Ureter (tissue), 1 donor: ENCODE measurements at regions not wholly inside any gene's neighbourhood (a gene's known extent, or its start where the extent isn't known, plus 50 kb on each side); places are given as distances from the start of the nearest gene placed in this dataset.
"Not testable (repeated sequence)": the region's sequence is repeated elsewhere in the genome, so short reads cannot be mapped to it uniquely, and the experiment has no call there.

ENCODE experiments used
- DNase-seq: peaks from one replicate; pipeline ENCODE4 v3.0.0-alpha.2; 2020; ENCODE audit warnings: low spot score
- donor health status: DM: yes; HTN: yes; CAD: no.

DNA sequence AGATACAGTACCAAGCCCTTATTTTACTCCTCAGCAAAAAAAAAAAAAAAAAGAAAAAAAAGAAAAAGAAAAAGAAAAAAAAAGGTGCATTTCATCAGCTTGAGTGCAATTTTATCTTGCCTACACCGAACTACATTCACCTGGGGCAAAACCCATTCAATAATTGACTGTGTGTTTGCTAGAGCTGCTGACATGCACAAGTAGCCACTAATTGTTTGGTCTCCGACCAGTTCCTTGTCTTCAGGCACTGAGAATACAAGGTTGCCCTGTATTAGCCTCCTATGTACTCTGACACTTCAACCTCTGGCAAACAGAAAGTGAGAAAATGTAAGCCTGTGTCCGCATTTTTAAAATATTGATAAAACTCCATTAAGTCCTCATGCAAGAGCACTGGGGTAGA lies 1579.4 kb upstream of the LRRTM3 start:
- no peak for DNase-seq

DNA sequence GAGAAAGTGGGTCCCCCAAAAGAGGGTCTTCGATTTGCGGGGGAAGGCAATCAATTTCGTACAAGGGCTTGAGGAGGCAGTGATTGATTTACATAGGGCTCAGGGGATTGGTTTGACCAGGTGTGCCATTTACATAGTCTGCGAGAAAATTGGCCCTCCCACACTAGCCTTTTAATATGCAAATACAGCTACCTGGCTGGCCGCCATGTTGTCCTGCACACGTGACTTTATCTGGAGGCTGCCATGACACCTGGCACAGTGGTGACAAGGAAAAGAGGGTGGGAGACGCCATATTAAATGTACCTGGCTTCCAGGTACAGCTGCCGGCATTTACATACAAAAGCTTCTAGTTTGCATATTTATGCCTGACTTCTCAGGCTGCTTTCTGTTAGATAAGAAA lies 1577.2 kb upstream of the LRRTM3 start:
- DNase-seq = no peak

DNA sequence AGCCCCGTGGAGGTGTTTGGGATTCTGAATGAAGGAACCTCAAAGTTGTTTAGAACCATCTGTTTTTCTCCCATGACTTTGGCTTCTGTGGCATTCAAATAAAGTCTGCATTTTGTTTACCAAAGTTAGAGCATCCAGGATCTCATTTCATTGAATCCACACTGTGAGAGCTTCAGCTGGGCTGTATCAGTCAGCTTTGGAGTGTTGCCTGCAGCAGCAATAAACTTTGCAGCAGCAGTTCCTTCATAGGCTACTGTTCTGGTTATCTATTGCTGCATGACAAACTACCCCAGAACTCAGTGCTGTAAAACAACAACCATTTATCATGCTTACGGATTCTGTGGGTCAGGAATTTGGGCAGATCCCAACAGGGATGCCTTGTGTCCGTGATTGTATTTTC lies 1575.2 kb upstream of the LRRTM3 start:
- DNase-seq = no peak

DNA sequence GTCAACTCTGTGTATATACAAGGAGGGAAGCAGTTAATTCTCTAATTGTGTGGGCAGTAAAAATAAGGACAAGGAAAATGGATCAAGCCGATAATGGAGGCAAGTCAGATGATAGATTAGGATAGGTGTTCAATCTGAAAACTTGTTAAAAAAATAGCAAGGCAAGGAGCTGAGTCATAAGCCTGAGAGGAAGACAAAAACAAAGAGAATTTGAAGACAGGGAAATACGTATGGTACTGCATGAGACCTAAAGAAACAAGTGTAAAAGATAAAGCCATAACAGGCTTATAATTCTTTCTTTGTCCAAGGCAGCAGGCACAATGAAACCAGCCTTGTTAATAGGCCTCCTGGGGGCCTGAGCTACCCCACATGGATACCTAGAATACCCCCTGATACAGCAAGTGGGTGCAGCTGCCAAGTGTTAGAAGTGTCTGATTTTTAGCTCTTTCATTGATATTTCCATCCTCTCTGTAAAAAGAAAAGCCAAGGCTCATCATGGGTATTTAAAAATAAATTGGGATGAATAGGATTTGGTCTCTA lies 1570.6 kb upstream of the LRRTM3 start:
- no peak for DNase-seq

DNA sequence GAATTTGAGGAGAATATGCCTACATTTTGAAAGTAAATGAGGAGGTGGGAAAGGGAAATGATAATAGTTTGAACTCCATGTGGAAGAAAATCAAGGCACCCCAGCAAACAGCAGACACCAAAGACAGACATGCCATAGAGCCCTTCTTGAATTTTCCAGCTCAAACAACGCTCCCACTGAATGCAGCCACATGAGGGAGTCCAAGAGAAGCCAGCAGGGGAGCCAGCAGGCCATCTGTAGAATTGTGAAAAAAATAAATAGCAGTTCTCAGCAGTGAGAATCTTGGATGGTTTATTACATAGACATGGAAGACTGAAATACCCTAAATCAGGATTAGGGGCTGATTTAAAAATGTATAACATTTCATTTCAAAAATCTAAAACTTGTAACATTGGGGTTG lies 1567.3 kb upstream of the LRRTM3 start:
- no peak for DNase-seq

DNA sequence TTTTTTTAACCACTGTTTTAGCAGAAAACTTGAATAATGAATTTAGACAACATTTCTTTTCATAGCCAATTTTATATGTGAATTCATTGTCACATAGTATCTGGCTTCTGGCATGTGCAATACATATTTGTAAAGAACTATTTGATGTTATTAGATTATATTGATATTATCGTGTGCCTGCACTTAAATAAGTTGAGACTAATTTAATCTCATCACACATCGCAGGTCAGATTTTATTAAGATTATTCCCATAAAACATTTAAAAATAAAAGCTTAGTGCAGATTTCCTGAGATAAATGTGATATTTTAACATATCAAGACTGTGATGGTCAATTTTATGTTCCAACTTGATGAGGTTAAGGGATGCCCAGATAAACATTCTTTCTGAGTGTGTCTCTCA lies 1565.3 kb upstream of the LRRTM3 start:
- no peak for DNase-seq

DNA sequence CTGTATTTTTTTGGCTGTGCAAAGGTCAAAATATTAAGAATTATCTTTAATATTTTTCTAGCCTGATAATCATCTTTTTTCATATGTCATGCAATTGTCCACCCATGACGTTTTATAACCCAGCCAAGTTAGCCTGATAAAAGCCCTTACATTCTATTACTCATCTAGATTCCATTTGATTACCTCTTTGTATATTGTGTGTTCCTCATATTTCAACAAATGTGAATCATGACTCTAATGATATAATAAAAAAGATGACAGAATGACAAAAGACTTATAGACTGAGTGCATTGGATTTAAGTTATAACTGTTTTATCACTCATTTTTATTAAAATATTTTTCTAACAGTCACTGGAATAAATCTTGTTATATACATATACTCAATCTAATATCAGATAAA lies 1560.0 kb upstream of the LRRTM3 start:
- DNase-seq = no peak

DNA sequence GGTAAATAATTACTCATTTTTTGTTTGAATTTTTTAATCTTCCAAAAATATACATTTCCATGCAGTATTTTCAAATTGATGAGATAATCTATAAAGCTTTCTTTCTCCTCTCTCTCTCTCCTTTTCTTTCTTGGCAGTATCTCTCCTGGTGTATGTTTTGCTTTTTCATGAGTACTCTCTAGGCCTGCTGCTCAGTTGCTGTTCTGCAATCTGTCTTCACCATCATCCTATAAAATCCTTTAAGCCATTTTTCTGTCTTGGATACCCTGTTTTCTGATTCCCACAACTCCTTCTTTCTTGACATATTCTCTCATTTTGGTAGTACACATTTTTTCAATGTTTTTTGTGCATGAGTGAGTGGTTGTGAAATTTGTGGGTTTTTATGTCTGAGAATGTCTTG lies 1558.1 kb upstream of the LRRTM3 start:
- DNase-seq = no peak

DNA sequence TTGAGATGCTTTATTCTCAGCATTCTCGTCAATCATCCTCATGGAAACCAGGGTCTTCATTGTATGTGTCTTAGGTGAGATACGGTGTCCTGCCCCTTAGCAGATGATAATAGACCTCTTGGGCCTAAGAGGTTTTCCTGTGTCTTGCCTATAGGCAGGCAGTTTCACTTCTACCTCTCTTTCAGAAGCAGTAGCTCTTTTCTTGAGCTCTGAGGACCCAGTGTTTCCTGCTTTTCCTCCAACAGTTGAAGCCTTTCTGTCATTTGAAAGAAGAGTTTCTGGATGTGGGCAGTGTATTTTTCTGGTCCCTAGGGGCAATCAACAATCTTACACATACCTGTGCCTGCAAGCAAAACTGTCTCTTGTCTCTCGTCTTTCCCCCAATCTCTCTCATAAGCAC lies 1550.3 kb upstream of the LRRTM3 start:
- DNase-seq = no peak

DNA sequence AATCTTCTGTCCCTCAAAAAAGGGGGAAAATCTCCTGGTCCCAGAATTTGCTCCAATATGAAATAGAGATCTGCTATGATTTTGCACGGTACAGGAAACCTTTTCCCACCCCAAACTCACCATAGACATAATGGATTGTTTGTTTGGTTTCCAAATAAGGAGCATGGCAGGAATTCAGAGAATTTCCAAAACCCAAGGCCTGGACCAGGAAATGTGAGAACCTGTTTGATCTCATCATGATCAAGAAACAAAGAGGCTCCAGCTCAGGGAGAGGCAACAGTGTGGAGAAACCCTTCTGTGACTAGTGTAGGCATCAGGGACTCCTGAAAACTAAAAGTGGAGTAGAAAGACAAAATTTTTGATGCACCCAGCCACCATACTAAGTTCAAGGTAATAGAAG lies 1548.1 kb upstream of the LRRTM3 start:
- DNase-seq = no peak

DNA sequence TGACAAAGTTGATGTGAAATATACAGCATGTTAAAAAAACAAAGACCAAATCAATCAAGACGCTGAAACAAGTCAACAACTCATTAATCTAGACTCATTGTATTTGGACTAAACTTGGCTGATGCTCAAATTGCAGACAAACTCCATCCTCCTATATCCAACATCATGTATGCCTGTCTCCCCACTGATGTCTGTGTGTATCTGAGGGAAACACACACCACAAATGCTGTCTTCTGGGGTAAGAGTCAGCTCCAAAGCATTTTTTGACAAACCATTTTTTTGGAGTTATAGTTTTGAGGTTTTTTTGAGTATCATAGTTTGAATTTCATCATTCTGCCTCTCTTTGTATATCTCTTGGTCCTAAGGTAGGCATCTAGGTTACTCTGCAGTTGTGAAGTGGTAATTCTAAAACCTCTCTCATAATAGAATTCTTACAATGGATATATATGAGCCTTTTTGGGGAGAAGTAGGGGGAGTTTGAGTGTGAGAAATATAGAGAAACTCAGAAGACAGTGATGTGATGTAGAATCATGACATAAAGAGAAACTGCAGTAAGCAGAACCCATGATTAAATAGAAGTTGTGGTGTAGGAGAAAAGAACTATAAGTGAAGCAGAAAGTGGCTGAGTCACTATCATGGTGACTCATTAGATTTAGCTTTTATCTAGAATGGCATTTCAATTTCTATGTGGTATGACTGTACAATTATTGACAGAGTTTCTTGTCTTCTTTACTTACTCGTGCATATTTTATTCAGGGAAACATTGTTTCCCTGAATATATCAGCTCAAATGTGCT lies 1531.1 kb upstream of the LRRTM3 start:
- no peak for DNase-seq

DNA sequence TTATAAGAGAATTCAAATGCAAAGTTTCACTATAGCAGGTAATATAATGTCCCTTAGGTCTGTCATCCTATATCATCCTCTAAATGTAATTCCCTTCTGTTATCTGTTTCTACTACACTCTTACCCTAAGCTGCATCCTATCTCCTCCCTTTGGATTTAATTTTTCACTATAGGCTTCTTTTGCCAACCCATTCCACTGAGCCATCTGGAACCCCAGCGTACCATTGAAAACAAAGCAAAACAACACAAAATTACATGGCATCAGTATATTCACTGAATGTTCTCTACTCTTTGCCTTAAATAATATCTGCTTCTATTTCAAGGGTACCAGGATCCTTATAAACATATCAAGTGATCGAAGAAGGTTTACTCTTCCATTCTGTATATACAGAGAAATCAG lies 1530.2 kb upstream of the LRRTM3 start:
- DNase-seq = no peak

DNA sequence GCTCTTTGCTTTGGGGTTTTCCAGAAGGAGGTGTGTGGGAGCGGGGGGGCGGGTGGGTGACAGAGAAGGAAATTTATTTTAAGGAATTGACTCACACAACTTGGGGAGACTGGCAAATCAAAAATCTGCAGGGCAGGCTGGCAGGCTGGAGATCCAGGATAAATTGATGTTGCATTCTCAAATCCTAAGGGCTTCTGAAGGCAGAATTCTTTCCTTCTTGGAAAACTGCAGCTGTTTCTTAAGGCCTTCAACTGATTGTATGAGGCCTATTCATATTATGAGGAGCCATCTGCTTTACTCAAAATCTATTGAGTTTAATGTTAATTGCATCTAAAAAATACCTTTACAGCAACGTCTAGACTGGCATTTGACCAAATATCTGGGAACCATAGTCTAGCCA lies 1528.8 kb upstream of the LRRTM3 start:
- DNase-seq = no peak

DNA sequence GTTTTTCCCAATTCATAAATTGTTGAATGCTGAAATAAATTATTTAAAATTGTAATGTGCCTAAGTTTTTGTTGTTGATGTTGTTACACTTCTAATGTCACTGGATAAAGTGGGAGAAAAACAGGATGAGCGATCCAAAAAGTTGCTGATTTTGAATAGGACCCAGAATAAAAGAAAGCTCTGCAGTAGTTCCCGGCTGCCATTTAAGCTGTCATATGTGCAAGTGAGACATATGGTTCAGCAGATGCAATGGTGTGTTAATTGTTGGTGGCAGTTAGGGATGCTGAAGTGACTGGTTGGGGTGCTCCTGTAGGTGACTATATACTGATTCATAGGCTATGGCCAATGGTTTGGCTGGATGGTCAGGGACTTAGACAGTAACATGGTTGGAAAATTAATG lies 1517.4 kb upstream of the LRRTM3 start:
- DNase-seq = no peak

DNA sequence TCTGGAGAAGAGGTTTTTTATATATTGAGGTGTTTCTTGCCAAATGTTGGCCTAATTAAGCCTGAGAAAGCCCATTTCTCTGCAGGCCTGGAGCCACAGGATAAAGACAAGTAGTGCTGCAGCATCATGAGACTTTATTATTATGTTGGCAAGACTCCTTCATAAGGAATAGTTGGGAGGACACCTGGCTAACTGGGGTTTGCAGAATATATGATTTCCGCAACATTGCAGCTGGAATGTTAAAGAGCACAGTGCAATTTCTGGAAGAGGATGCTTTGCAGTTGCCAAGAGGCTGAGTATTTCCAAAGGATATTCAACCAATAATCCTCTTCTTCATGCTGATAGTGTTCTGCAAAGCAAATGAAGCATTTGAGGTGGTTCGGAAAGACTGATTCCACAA lies 1512.8 kb upstream of the LRRTM3 start:
- DNase-seq = no peak

DNA sequence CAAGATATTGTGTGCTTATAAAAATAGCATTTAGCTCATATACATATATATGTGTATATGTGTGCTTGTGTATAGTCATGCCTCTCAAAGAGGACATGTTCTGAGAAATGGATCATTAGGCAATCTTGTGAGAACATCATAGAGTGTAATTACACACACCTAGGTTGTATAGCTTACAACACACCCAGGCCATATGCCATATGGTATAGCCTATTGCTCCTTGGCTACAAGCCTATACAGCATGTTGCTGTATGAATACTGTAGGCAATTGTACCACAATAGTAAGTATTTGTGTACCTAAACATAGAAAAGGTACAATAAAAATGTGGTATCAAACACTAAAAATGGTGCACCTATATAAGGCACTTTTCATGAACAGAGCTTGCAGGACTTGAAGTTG lies 1510.5 kb upstream of the LRRTM3 start:
- DNase-seq = no peak

DNA sequence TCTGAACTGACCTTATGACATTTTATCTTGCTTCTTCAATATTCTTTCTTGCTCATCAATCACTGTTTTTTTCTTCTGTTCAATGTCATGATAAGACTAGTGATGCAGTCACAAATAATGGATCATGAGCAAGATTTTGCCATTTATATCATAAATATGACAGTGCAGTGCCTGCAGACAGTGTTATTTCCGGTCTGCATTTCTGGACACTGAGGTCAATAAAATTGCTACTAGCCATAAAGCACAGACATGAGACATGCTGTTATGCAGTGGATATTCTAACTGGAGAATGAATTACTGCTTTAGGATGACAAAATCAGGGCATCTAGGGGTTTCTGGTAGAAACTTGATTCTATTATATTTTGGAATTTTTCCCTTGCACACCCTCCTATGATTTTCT lies 1509.7 kb upstream of the LRRTM3 start:
- no peak for DNase-seq

DNA sequence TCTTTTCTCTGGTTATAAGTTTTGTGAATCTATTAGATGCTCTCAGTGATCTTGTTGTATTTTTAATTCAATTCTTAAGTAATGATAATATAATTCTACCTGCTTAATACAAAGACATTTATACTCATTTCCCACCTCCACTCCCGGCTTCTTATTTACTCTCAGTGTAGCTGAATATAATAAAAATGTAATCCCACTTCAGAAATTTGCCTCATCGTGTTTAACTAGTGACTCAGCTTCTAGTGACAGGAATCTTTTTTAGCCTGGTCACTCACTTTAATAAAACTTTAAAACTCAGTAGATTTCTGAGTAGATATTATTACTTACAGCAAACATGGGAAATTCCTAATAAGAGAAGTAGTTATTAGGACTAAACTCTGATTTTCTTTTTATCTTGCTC lies 1506.2 kb upstream of the LRRTM3 start:
- no peak for DNase-seq

DNA sequence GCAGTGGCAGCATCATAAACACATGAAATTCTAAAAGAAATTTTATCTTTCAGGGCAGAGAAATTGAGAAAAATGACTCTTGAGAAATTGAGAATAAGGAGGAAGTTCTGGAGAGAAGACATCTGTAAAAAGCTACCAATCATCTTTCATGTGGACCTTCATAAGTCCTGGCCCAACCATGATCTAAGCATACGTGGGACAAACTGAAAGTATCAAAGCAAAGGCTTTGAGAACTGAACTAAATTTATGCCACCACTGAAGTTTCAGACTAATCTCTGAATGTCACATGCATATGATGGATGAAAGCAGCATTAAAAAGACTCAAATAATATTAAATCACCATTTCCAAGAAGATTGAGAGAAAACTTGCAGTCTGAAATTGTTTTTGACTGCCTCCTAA lies 1502.8 kb upstream of the LRRTM3 start:
- no peak for DNase-seq

DNA sequence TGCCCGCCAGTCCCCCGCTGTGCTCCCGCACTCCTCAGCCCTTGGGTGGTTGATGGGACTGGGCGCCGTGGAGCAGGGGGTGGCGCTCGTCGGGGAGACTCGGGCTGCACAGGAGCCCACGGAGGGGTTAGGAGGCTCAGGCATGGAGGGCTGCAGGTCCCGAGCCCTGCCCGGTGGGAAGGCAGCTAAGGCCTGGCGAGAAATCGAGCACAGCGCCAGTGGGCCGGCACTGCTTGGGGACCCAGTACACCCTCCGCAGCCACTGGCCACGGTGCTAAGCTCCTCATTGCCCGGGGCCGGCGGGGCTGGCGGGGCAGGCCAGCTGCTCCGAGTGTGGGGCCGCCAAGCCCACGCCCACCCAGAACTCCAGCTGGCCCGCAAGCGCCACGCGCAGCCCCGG lies 1496.5 kb upstream of the LRRTM3 start:
- DNase-seq = not testable (repeated sequence)

DNA sequence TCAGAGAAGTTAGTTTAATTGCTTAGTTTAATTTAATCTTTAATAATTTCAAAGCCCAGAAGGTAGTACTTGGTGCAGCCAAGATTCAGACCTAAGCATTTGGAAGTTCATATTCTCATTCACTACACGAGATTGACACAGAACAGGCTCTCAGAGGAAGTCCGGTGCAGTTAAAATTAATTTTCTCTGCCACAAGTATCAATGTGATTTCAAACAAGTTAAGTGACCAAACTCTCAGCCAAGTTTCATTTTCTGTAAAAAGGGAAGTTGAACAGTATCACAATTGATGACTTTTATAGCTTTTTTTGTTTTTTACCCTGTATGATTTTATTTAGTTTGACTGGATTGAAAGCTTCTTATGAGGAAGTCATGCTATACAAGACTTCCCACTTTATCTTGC lies 1494.9 kb upstream of the LRRTM3 start:
- no peak for DNase-seq

DNA sequence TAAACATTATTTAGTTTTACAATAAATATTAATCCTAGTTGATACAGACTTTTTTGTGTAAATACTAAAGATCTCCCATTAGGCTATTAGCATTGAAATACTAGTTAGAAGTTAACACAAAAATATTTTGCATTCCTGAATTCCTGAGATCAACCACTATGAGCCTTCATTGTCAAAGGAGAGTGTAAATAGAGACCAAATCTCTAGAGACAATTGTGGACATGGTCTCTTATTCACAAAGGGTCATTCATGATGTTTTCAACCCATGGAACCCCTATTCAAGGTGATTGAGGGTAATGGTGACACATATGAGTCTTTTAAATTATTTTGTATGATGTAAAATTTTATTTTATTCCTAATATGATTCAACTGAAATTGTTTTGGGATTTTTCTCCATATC lies 1454.8 kb upstream of the LRRTM3 start:
- no peak for DNase-seq

DNA sequence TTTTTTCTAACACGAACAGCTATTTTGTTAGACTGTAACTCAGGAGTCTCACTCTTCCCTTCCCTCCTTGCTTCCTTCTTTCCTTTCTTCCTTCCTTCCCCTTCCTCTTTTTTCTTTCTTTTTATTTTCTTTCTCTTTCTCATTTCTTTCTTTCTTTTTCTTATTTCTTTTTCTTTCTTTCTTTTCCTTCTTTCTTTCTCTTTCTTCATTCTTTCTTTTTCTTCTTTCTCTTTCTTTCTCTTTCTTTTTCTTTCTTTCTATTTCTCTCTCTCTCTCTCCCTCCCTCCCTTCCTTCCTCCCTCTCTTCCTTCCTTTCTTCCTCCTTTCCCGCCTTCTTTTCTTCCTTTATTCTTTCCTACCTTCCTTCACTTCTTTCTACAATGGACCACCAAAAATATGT lies 1443.0 kb upstream of the LRRTM3 start:
- DNase-seq = no peak

DNA sequence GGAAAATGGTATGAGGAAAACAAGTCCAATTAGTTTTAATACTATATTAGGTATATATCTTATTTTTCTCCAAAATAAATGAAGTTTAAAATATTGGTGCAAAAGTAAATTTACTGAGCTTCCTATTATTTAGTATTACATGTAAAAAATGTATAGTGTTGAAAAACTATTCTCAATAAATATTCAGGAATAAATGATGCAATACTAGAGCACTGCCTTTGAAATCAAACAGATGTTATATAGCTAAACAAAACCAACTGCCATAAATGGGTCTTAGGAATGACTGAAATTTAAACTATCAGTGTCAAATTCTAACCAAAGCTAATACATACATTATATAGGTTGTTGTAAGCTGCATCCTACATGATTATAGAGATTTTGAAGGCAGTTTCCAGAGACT lies 1434.0 kb upstream of the LRRTM3 start:
- DNase-seq = no peak
